ENCODE measurements at regions not wholly inside any gene's neighbourhood (a gene's known extent, or its start where the extent isn't known, plus 50 kb on each side); places are given as distances from the start of the nearest gene placed in this dataset.

DNA sequence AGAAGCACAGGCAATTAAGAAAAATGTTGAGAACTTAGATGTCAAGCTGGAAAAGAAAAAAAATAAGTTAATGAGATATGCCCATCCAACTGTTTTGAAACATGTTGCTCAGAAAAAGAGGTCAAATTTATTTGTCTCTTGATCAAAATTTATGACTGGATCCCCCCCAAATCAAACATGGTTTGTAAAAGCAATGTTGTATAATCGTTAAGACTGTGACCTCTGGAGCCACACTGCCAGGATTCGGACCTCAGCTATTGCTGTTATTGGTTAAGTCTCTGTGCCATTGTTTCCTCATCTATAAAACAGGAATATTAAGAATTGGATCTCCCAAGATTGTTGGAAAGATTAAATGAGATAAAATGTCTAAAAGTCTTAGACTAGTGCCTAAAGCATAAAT lies 51.9 kb upstream of the LRRK2 start:
- H3K4me1 ChIP-seq (ENCODE audit: control insufficient read depth in 2 of 2, insufficient read depth in 2 of 2, low read length in 2 of 2): peaks cover 11% of the 10 kb centered on the region in 2 donors
- DNase-seq (no peak), ATAC-seq (ENCODE audit: low read depth) (no peak)
- H3K4me3 ChIP-seq (ENCODE audit: control extremely low read depth in 1 of 5, extremely low read depth in 1 of 5, insufficient read depth in 1 of 5, low read depth in 2 of 5, low read length in 4 of 5): no peak overlapping the region
- no peak overlapping the region for H2AFZ ChIP-seq (ENCODE audit: insufficient read depth, low read depth, low read length, poor library complexity, severe bottlenecking)
- ChIA-PET CTCF (interaction anchor here (1.8 kb wide), 1 partner anchor 19 kb away, joined by 4 read pairs; no protein-coding TSS in a partner anchor), POLR2A (no interaction called here)
- H3K4me1 Mint-ChIP-seq: peaks cover 34% of the 10 kb centered on the region
- no peak overlapping the region for H3K4me2 ChIP-seq (replicated peaks; ENCODE audit: low read depth, low read length, poor library complexity, severe bottlenecking)
- no peaks in the 10 kb centered on the region for H3K27me3 ChIP-seq (replicated peaks in 1 of 4; ENCODE audit: control extremely low read depth in 1 of 4, control insufficient read depth in 3 of 4, insufficient read depth in 4 of 4, low read length in 3 of 4)
- no peak overlapping the region for H3K9ac ChIP-seq (ENCODE audit: low read length)
- no peak overlapping the region for H3K4me3 Mint-ChIP-seq
- intact Hi-C loops (cut with micrococcal nuclease): no loop called here
- no peaks in the 10 kb centered on the region for H3K9me3 ChIP-seq (ENCODE audit: control extremely low read depth in 1 of 3, control insufficient read depth in 2 of 3, insufficient read depth in 1 of 3, low read length in 2 of 3)
- peaks cover 3% of the 10 kb centered on the region for H3K9me3 Mint-ChIP-seq (ENCODE audit: insufficient read depth)
- H3K27ac ChIP-seq (ENCODE audit: low read length in 2 of 2): no peak overlapping the region
- no peaks in the 10 kb centered on the region for H3K79me2 ChIP-seq (ENCODE audit: control insufficient read depth, insufficient read depth, low read length)
- TF ChIP-seq, protein P1, sequence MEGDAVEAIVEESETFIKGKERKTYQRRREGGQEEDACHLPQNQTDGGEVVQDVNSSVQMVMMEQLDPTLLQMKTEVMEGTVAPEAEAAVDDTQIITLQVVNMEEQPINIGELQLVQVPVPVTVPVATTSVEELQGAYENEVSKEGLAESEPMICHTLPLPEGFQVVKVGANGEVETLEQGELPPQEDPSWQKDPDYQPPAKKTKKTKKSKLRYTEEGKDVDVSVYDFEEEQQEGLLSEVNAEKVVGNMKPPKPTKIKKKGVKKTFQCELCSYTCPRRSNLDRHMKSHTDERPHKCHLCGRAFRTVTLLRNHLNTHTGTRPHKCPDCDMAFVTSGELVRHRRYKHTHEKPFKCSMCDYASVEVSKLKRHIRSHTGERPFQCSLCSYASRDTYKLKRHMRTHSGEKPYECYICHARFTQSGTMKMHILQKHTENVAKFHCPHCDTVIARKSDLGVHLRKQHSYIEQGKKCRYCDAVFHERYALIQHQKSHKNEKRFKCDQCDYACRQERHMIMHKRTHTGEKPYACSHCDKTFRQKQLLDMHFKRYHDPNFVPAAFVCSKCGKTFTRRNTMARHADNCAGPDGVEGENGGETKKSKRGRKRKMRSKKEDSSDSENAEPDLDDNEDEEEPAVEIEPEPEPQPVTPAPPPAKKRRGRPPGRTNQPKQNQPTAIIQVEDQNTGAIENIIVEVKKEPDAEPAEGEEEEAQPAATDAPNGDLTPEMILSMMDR (IDR thresholded peaks at IDR 0.05): no peak
- no peak for TF ChIP-seq EZH2 (IDR thresholded peaks at IDR 0.05; ENCODE audit: borderline replicate concordance, insufficient read depth, low read depth, low read length, poor library complexity, severe bottlenecking)
- H3K36me3 ChIP-seq (replicated peaks in 1 of 2; ENCODE audit: control extremely low read depth in 1 of 2, control insufficient read depth in 1 of 2, extremely low read depth in 1 of 2, insufficient read depth in 2 of 2, low read length in 1 of 2): no peaks in the 10 kb centered on the region
- H3K27ac Mint-ChIP-seq: no peak overlapping the region
- H3K27me3 Mint-ChIP-seq: no peaks in the 10 kb centered on the region
- no peaks in the 10 kb centered on the region for H4K20me1 ChIP-seq (ENCODE audit: control insufficient read depth, insufficient read depth, low read length, poor library complexity, severe bottlenecking)
- WGBS (ENCODE audit: insufficient coverage): no CpG with 5 or more reads among the region's 2 CpGs

DNA sequence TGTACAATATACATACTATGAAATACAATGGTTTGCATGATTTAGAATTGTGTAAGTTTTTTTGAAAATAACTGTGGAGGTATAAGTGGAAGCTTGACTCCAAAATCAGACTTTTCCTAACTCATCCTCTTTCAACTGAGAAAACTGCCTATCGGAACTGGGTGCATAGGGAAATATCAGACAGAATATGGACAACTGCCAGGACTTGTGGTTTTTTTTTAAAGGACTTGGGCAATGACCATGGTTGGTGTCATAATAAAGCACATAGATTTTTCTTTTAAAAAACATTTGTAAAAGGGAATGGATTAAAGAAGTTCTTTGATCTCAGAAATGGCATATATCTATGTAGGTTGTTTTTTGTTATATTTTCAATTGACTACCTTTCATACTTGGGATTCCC lies 53.3 kb upstream of the LRRK2 start:
- Mint-ChIP-seq H3K27ac (no peak overlapping the region), H3K9me3 (ENCODE audit: insufficient read depth) (peaks cover 3% of the 10 kb centered on the region), H3K4me3 (no peak overlapping the region), H3K27me3 (no peaks in the 10 kb centered on the region), H3K4me1 (peaks cover 34% of the 10 kb centered on the region)
- Histone ChIP-seq H3K9me3 (ENCODE audit: control extremely low read depth in 1 of 3, control insufficient read depth in 2 of 3, insufficient read depth in 1 of 3, low read length in 2 of 3) (no peaks in the 10 kb centered on the region), H3K4me3 (ENCODE audit: control extremely low read depth in 1 of 5, extremely low read depth in 1 of 5, insufficient read depth in 1 of 5, low read depth in 2 of 5, low read length in 4 of 5) (no peak overlapping the region), H3K4me1 (ENCODE audit: control insufficient read depth in 2 of 2, insufficient read depth in 2 of 2, low read length in 2 of 2) (peaks cover 11% of the 10 kb centered on the region in 2 donors), H3K27me3 (replicated peaks in 1 of 4; ENCODE audit: control extremely low read depth in 1 of 4, control insufficient read depth in 3 of 4, insufficient read depth in 4 of 4, low read length in 3 of 4) (no peaks in the 10 kb centered on the region), H3K79me2 (ENCODE audit: control insufficient read depth, insufficient read depth, low read length) (no peaks in the 10 kb centered on the region), H3K4me2 (replicated peaks; ENCODE audit: low read depth, low read length, poor library complexity, severe bottlenecking) (no peak overlapping the region), H3K9ac (ENCODE audit: low read length) (no peak overlapping the region), H3K36me3 (replicated peaks in 1 of 2; ENCODE audit: control extremely low read depth in 1 of 2, control insufficient read depth in 1 of 2, extremely low read depth in 1 of 2, insufficient read depth in 2 of 2, low read length in 1 of 2) (no peaks in the 10 kb centered on the region), H4K20me1 (ENCODE audit: control insufficient read depth, insufficient read depth, low read length, poor library complexity, severe bottlenecking) (no peaks in the 10 kb centered on the region), H3K27ac (ENCODE audit: low read length in 2 of 2) (no peak overlapping the region), H2AFZ (ENCODE audit: insufficient read depth, low read depth, low read length, poor library complexity, severe bottlenecking) (no peak overlapping the region)
- intact Hi-C loops (cut with micrococcal nuclease): no loop called here
- WGBS (ENCODE audit: insufficient coverage): no CpG with 5 or more reads among the region's 1 CpG
- ATAC-seq (ENCODE audit: low read depth) (no peak), DNase-seq (no peak)
- ChIA-PET POLR2A (no interaction called here), CTCF (interaction anchor here (1.8 kb wide), 1 partner anchor 18 kb away, joined by 4 read pairs; no protein-coding TSS in a partner anchor)
- TF ChIP-seq EZH2 (IDR thresholded peaks at IDR 0.05; ENCODE audit: borderline replicate concordance, insufficient read depth, low read depth, low read length, poor library complexity, severe bottlenecking): no peak
- TF ChIP-seq, protein P1 (IDR thresholded peaks at IDR 0.05): no peak
